Fibroblast of pulmonary artery (primary cell): ENCODE measurements at regions not wholly inside any gene's neighbourhood (a gene's known extent, or its start where the extent isn't known, plus 50 kb on each side); places are given as distances from the start of the nearest gene placed in this dataset.
"Not testable (repeated sequence)": the region's sequence is repeated elsewhere in the genome, so short reads cannot be mapped to it uniquely, and the experiment has no call there.

Experiments
- DNase-seq: peaks from one replicate; pipeline ENCODE4 v3.0.0-alpha.2; 2010; ENCODE audit warnings: low read depth
- H3K4me3 ChIP-seq: replicated peaks from 2 replicates; pipeline ENCODE4 v1.5.1; 2011; ENCODE audit warnings: low read depth, mild to moderate bottlenecking, control low read depth, low read length, moderate library complexity
- CTCF ChIP-seq: IDR thresholded peaks from 2 replicates; pipeline ENCODE4 v1.5.1; 2011; ENCODE audit warnings: mild to moderate bottlenecking, control low read depth, low read length, inconsistent platforms; ENCODE audit errors: missing control alignments

DNA sequence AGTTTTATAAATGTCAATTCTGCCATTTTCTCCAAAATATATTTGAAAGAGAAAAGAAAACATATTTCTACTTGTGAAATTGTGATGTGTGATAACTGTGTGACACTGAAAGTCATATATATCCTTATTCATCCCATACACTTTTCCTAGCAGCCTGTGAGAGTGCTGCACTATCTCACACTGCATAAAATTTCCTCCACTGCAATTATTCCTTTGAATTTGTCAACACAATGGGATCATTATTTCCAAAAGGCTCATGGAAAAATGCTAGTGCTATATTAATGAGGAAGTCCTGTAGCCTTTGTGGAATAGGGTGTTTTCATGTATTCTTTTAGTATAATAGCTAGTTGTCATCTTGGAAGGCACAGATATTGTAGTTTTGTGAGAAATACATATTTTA is 504.1 kb downstream of the RPL10L start:
- DNase-seq = no peak
- TF ChIP-seq CTCF = no peak
- no peak overlapping the region for H3K4me3 ChIP-seq

- TF ChIP-seq CTCF = no peak
- no peak overlapping the region for H3K4me3 ChIP-seq
- DNase-seq = no peak
Observed at GRCh38 chr14:46147024-46147423, 504.6 kb downstream of the RPL10L start.

DNA sequence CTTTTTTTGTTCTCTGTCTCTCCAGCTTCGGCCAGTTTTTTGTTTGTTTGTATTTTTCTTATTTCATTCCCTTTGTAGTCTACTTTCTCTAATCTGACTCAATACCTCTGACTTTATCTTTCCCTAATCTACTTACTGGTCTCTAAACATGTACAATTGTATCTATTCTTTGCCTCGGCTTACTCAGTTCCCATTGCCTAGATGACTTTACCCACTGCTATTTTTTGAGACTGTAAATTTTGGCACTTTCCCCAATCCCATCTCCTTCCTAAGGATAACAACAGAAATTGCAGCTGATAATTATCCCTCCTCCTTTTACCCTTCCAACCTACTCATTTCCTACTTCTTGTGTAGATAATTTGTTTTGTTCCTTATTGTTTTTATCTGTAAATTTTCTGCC is 511.1 kb downstream of the RPL10L start:
- no peak for DNase-seq
- TF ChIP-seq CTCF = no peak
- H3K4me3 ChIP-seq = no peak overlapping the region

DNA sequence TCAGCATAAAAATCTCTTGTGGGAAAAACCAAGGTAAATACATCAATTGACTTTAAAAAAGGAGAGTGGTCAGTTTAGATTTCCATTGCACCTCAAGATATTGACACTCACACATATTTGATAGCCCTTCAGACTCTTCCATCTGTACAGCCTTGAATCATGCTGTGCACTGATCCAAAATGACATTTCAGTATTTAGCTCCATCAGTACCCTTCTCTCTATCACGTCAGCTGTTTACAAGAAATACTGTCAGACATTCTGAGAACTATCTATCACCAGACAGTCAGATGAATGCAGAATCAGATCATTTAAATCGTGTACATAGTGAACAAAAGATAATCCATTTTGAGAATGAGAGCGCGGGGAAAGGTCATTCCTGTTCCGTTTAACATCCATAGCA is 511.9 kb downstream of the RPL10L start:
- no peak for TF ChIP-seq CTCF
- no peak overlapping the region for H3K4me3 ChIP-seq
- DNase-seq = no peak

- DNase-seq = no peak
- no peak for TF ChIP-seq CTCF
- H3K4me3 ChIP-seq = no peak overlapping the region
Observed at GRCh38 chr14:46137786-46138185, 513.8 kb downstream of the RPL10L start.

DNA sequence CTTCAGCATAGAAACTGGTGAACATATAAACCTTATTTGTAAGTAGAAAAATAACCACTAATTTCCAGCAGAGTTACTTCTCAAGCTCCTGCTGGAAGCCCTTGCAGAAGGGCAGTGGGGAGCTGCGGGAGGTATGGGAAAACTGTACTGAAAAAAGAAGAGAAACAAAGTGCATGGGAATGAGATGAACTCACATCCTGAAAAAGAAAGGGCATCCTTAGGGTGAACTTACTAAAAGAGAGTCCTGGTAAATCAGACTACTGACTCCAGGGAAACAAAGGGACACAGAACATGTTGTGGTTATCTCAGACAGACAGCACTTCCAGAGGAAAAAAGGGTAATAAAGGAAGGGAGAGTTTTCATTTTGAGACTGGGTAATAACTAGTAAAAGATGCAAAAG is 515.1 kb downstream of the RPL10L start:
- no peak for DNase-seq
- no peak for TF ChIP-seq CTCF
- H3K4me3 ChIP-seq = no peak overlapping the region

DNA sequence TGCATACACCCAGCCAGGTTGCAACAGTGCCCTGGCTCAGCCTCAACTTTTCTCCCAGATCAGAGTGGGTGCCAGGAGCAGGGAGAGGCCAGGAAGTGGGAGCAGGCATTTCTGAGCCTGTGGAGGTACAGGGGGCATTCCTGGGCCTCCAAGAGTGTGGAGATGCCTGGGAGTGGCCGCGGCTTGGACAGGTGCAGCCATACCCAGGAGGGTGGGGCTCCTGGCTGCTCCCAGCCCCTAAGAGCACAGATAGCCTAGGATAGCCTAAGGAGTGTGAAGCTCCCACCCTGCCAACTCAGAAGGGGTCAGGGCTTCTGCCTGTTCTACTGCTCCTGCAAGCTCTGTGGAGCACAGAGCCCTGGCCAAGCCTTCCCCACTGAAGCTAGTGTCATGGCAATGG is 543.4 kb downstream of the RPL10L start:
- no peak overlapping the region for H3K4me3 ChIP-seq
- DNase-seq = no peak
- TF ChIP-seq CTCF = no peak

GRCh38 chr14:46100901-46101300 is 550.7 kb downstream of the RPL10L start:
- not testable (repeated sequence) for H3K4me3 ChIP-seq

More at GRCh38 chr14:46100901-46101300, 550.7 kb downstream of the RPL10L start:
- DNase-seq = not testable (repeated sequence)
